K562 (cell line): ENCODE measurements at regions not wholly inside any gene's neighbourhood (a gene's known extent, or its start where the extent isn't known, plus 50 kb on each side); places are given as distances from the start of the nearest gene placed in this dataset.

ENCODE experiments used
- ELK1 ChIP-seq: sonication (generic); formaldehyde crosslinking; IDR thresholded peaks from 2 replicates; pipeline ENCODE4 v1.8.1; 2022; ENCODE audit warnings: missing genetic modification reagents
- ETS2 ChIP-seq: IDR thresholded peaks from 2 replicates; pipeline ENCODE4 v1.6.1; 2016; ENCODE audit warnings: borderline replicate concordance, missing genetic modification characterization, mild to moderate bottlenecking, moderate library complexity, missing compliant biosample characterization; ENCODE audit not compliant: poor library complexity, severe bottlenecking
- RBM25 ChIP-seq: fragments of 200-400 bp; formaldehyde crosslinking; IDR thresholded peaks from 2 replicates; pipeline ENCODE4 v1.6.1; 2018; ENCODE audit warnings: low read length, low read depth, moderate library complexity; ENCODE audit not compliant: severe bottlenecking
- SIX5 ChIP-seq, 2 experiments: IDR thresholded peaks; 2 replicates each; pipeline ENCODE4 v1.6.1; 2011; ENCODE audit warnings: low read length in 2 of 2, borderline replicate concordance in 1 of 2, low read depth in 1 of 2, mild to moderate bottlenecking in 1 of 2, moderate library complexity in 1 of 2; ENCODE audit not compliant: insufficient read depth in 1 of 2
- SMARCA5 ChIP-seq: fragments of 450-650 bp; IDR thresholded peaks from 2 replicates; pipeline ENCODE4 v1.6.1; 2016
- SRSF7 ChIP-seq: fragments of 200-400 bp; formaldehyde crosslinking; optimal IDR thresholded peaks from 2 replicates; pipeline ENCODE3; 2017; ENCODE audit warnings: mild to moderate bottlenecking, low read depth, low read length
- TOE1 ChIP-seq, 2 experiments: fragments of 450-650 bp in 1 of 2; sonication (generic) in 1 of 2; formaldehyde crosslinking in 1 of 2; IDR thresholded peaks; 2 replicates each; pipeline versions ENCODE4 v1.7.1 to v1.8.0; 2016 to 2022; ENCODE audit warnings: borderline replicate concordance in 2 of 2, mild to moderate bottlenecking in 2 of 2, antibody characterized with exemption in 1 of 2, inconsistent platforms in 1 of 2, low read depth in 1 of 2, missing genetic modification reagents in 1 of 2, moderate library complexity in 1 of 2
- U2AF2 ChIP-seq: fragments of 200-400 bp; formaldehyde crosslinking; optimal IDR thresholded peaks from 2 replicates; pipeline ENCODE3; 2017; ENCODE audit warnings: low read depth, mild to moderate bottlenecking, low read length
- ZNF318 ChIP-seq, 2 experiments: fragments of 450-650 bp; IDR thresholded peaks; 2 replicates each; pipeline ENCODE4 v1.6.1; 2016; ENCODE audit warnings: mild to moderate bottlenecking in 2 of 2, borderline replicate concordance in 1 of 2, low read depth in 1 of 2, moderate library complexity in 1 of 2

GRCh38 chrX:148380650-148381561, 119.5 kb upstream of the AFF2 start (continued):
- TF ChIP-seq ZNF318 (IDR thresholded peaks at IDR 0.05; ENCODE audit: borderline replicate concordance in 1 of 2, low read depth in 1 of 2) (no peak), SMARCA5 (no peak), U2AF2 (no peak), ETS2 (no peak), SRSF7 (no peak), RBM25 (no peak), SIX5 (IDR thresholded peaks at IDR 0.05; ENCODE audit: borderline replicate concordance in 1 of 2, insufficient read depth in 1 of 2, low read depth in 1 of 2, low read length in 2 of 2) (no peak), TOE1 (IDR thresholded peaks at IDR 0.05; ENCODE audit: borderline replicate concordance) (no peak), TOE1 (CRISPR knock-in tag; IDR thresholded peaks at IDR 0.05; ENCODE audit: borderline replicate concordance, low read depth) (no peak), ELK1 (CRISPR knock-in tag) (no peak)
